Spleen (tissue), 7 donors: ENCODE measurements at regions not wholly inside any gene's neighbourhood (a gene's known extent, or its start where the extent isn't known, plus 50 kb on each side); places are given as distances from the start of the nearest gene placed in this dataset.

Source experiments
- CTCF ChIP-seq, 11 experiments: fragments of 200-600 bp in 7 of 11; fragments of 450-650 bp in 4 of 11; sonication (generic) in 4 of 11; IDR thresholded peaks in 8 of 11; conservative IDR thresholded peaks in 3 of 11; 1 replicate in 7 of 11; 2 replicates in 4 of 11; pipeline versions ENCODE4 v1.4.0 to v1.8.0; 2016 to 2021; ENCODE audit warnings: antibody characterized with exemption in 11 of 11, inconsistent platforms in 4 of 11, mild to moderate bottlenecking in 1 of 11
- POLR2A ChIP-seq, 3 donors: fragments of 450-650 bp; IDR thresholded peaks; one replicate each; pipeline ENCODE4 v1.5.1; 2017; ENCODE audit warnings: antibody characterized with exemption in 3 of 3, mild to moderate bottlenecking in 1 of 3
- donor health status: DM: no; HTN: no; CAD: no; lungs with moderate emphysema.
- donor health status: DM: no; HTN: no; CAD: no.
- donor health status: DM: no; HTN: no; CAD: no.

- TF ChIP-seq CTCF (IDR thresholded peaks at IDR 0.05 in 8 of 11, conservative IDR thresholded peaks at IDR 0.05 in 3 of 11) (no peak), POLR2A (IDR thresholded peaks at IDR 0.05) (no peak)
These were observed 305.3 kb upstream of the HNRNPA3 start for GRCh38 chr2:176907341-176907740.
